ENCODE measurements at regions not wholly inside any gene's neighbourhood (a gene's known extent, or its start where the extent isn't known, plus 50 kb on each side); places are given as distances from the start of the nearest gene placed in this dataset.

DNA sequence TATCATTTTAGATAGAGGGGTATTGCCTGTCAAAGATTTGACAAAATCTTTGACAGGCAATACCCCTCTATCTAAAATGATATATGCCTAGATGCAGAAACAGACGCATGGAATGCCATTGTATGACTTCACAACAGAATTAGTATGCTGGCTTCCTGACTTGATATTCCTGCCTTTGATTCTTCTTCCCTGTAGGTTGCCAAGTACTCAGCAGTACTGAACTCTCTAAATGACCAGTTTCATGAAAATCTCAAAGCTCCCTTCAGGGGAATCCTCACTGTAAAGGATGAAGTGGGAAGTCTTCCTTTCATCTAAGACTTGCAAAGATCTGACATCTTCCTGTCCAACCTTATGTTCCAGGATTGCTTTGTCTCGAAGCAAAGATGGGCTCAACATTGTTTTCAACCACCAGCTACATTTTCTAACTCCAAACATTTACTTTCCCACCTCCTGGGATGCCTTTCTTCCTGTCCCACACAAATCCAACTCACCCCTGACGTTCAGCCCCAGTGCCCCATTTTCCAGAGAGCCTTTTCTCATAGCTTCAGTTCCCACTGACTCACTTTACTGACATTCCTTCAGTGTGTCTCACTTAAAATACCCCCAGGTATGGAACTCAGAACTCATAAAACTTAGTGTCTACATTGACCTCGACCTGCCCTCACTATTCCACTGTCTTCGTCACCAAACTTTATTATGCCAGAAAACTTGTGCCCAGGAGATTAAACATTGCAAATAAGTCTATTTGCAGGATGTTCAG lies 67.3 kb upstream of the KCNJ6 start:
- TF ChIP-seq CTCF (IDR thresholded peaks at IDR 0.05; ENCODE audit: low read depth, low read length) = no peak
- peak; percentile 36 for DNase-seq (ENCODE audit: low read depth, low spot score)
- H3K4me3 ChIP-seq (ENCODE audit: low read depth, low read length) = no peak overlapping the region
- in situ Hi-C loops (cut with HindIII; ENCODE audit: low sequenced_read_pairs) = no loop called here

DNA sequence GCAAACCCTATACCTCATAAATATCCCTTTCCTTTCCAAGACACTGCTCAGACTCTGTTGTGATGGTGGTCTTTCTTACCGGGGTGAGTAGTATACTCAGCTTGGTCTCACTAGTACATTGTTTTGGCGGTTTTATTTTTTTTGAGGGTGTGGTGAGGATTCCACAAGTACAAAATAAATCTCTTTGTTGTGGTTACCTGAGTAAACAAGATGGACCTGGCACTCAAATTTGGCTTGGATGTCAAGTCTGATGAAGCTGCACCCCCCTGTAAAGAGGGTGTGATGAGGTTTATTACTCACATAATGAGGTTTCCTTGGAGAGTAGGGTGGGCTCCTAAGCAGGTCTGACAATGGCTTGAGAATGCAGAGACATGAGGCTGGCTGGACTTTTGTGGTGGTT lies 68.2 kb upstream of the KCNJ6 start:
- DNase-seq (ENCODE audit: low read depth, low spot score) = no peak
- in situ Hi-C loops (cut with HindIII; ENCODE audit: low sequenced_read_pairs) = no loop called here
- no peak for TF ChIP-seq CTCF (IDR thresholded peaks at IDR 0.05; ENCODE audit: low read depth, low read length)
- H3K4me3 ChIP-seq (ENCODE audit: low read depth, low read length) = no peak overlapping the region

DNA sequence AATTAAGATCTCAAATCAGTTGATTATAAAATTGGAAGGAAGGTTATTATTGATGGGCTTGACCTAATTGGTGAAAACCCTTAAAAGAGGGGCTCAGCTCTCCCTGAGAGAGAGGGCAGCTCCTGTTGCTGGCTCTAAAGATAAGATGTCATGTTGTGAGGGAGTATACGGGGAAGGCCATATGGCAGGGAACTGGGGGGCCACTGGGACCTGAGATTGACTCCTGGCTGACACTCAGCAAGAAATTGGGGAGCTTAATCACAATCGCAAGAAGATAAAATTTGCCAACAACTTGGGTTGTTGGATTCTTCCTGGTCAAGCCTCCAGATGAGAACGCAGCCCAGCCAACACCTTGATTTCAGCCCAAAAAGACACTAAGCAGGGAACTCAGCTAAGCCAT lies 69.7 kb upstream of the KCNJ6 start:
- no peak overlapping the region for H3K4me3 ChIP-seq (ENCODE audit: low read depth, low read length)
- TF ChIP-seq CTCF (IDR thresholded peaks at IDR 0.05; ENCODE audit: low read depth, low read length) = no peak
- in situ Hi-C loops (cut with HindIII; ENCODE audit: low sequenced_read_pairs) = no loop called here
- no peak for DNase-seq (ENCODE audit: low read depth, low spot score)

DNA sequence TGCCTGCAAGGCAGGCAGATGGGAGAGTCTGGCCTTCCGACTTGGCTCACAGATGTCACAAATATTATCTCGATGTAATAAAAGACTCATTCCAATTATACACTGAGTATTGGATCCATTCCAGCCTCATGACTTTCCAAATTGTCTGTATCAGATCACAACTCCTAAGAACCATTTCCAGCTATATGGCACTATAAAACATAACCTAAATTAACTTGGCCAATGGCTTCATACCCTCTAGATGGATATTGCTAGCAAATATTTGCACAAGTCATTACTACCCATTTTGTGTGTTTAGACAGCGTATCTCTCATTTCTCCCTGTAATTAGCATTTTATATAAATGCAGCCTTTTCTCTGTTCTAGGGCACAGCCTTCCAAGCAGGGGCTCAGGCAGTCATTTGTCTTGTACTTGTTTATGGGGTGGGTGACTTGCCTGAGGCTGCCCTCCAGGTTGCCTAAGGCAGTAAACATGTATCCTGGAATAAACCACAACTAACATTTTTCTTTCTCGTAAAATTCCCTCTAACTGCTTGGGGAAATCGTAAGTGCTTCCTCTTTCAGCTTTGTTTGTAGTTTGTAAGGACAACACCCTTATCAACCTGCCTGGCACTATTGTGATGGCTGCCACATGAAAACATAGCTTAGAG lies 70.6 kb upstream of the KCNJ6 start:
- no peak for DNase-seq (ENCODE audit: low read depth, low spot score)
- TF ChIP-seq CTCF (IDR thresholded peaks at IDR 0.05; ENCODE audit: low read depth, low read length) = no peak
- in situ Hi-C loops (cut with HindIII; ENCODE audit: low sequenced_read_pairs) = no loop called here
- no peak overlapping the region for H3K4me3 ChIP-seq (ENCODE audit: low read depth, low read length)

- H3K4me3 ChIP-seq (ENCODE audit: low read depth, low read length) = no peak overlapping the region
- in situ Hi-C loops (cut with HindIII; ENCODE audit: low sequenced_read_pairs) = no loop called here
Observed at GRCh38 chr21:37987668-37988067, 71.4 kb upstream of the KCNJ6 start.

GRCh38 chr21:37993071-37993470 lies 76.8 kb upstream of the KCNJ6 start:
- no peak overlapping the region for H3K4me3 ChIP-seq (ENCODE audit: low read depth, low read length)
- DNase-seq (ENCODE audit: low read depth, low spot score) = no peak
- in situ Hi-C loops (cut with HindIII; ENCODE audit: low sequenced_read_pairs) = no loop called here
- no peak for TF ChIP-seq CTCF (IDR thresholded peaks at IDR 0.05; ENCODE audit: low read depth, low read length)

More at GRCh38 chr21:37987668-37988067, 71.4 kb upstream of the KCNJ6 start:
- no peak for DNase-seq (ENCODE audit: low read depth, low spot score)
- TF ChIP-seq CTCF (IDR thresholded peaks at IDR 0.05; ENCODE audit: low read depth, low read length) = no peak

Data from astrocyte of the spinal cord (primary cell).